ENCODE measurements at regions not wholly inside any gene's neighbourhood (a gene's known extent, or its start where the extent isn't known, plus 50 kb on each side); places are given as distances from the start of the nearest gene placed in this dataset.

DNA sequence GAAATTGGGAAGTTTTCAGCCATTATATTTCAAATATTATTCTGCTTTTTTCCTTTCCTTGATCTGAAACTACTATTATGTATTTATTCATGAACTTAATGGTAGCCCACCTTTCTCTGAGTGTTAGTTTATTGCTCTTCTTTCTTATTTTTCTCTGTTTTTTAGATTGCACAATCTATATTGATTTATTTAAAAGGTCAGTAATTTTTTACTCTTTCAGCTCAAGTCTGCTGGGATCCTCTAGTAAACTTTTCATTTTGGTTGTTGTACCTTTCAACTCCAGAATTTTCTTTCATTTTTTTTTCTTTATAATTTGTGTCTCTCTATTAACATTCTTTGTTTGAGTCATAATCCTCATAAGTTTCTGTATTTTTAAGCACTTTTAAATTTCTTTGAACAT, 529.4 kb upstream of the POT1 start:
- Histone ChIP-seq H3K9me3 (ENCODE audit: low read length) (peaks cover 9% of the 10 kb centered on the region; the same call in 1 of the 2 replicates), H3K79me2 (ENCODE audit: insufficient read depth, low read length) (no peaks in the 10 kb centered on the region), H3K27ac (ENCODE audit: low read depth, low read length, poor library complexity, severe bottlenecking) (no peak overlapping the region), H3K9ac (ENCODE audit: low read length) (no peak overlapping the region), H3K9me2 (ENCODE audit: low read depth, low read length) (no peaks in the 10 kb centered on the region), H4K20me1 (ENCODE audit: insufficient read depth, low read length) (no peaks in the 10 kb centered on the region), H3K4me3 (ENCODE audit: low read depth, low read length, poor library complexity, severe bottlenecking) (no peak overlapping the region), H3K27me3 (ENCODE audit: insufficient read depth, low read length) (no peaks in the 10 kb centered on the region), H3K4me2 (ENCODE audit: low read length) (no peak overlapping the region), H3K36me3 (ENCODE audit: insufficient read depth, low read length) (no peaks in the 10 kb centered on the region), H3F3A (ENCODE audit: insufficient read depth, low read length) (no peaks in the 10 kb centered on the region), H3K4me1 (ENCODE audit: insufficient read depth, low read length, severe bottlenecking) (no peaks in the 10 kb centered on the region), H2AFZ (ENCODE audit: low read length) (no peak overlapping the region)
- no peak for TF ChIP-seq EZH2 (IDR thresholded peaks at IDR 0.05; ENCODE audit: borderline replicate concordance, low read length)
- TF ChIP-seq, protein P1, sequence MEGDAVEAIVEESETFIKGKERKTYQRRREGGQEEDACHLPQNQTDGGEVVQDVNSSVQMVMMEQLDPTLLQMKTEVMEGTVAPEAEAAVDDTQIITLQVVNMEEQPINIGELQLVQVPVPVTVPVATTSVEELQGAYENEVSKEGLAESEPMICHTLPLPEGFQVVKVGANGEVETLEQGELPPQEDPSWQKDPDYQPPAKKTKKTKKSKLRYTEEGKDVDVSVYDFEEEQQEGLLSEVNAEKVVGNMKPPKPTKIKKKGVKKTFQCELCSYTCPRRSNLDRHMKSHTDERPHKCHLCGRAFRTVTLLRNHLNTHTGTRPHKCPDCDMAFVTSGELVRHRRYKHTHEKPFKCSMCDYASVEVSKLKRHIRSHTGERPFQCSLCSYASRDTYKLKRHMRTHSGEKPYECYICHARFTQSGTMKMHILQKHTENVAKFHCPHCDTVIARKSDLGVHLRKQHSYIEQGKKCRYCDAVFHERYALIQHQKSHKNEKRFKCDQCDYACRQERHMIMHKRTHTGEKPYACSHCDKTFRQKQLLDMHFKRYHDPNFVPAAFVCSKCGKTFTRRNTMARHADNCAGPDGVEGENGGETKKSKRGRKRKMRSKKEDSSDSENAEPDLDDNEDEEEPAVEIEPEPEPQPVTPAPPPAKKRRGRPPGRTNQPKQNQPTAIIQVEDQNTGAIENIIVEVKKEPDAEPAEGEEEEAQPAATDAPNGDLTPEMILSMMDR (IDR thresholded peaks at IDR 0.05; ENCODE audit: low read length) = no peak

GRCh38 chr7:125450749-125451148, 521.1 kb upstream of the POT1 start:
- TF ChIP-seq, protein P1 (IDR thresholded peaks at IDR 0.05; ENCODE audit: low read length) = no peak
- no peak for TF ChIP-seq EZH2 (IDR thresholded peaks at IDR 0.05; ENCODE audit: borderline replicate concordance, low read length)
- Histone ChIP-seq H3K9me2 (ENCODE audit: low read depth, low read length) (no peaks in the 10 kb centered on the region), H4K20me1 (ENCODE audit: insufficient read depth, low read length) (no peaks in the 10 kb centered on the region), H3K9me3 (ENCODE audit: low read length) (no peaks in the 10 kb centered on the region), H3K4me3 (ENCODE audit: low read depth, low read length, poor library complexity, severe bottlenecking) (no peak overlapping the region), H3F3A (ENCODE audit: insufficient read depth, low read length) (no peaks in the 10 kb centered on the region), H2AFZ (ENCODE audit: low read length) (no peak overlapping the region), H3K9ac (ENCODE audit: low read length) (no peak overlapping the region), H3K79me2 (ENCODE audit: insufficient read depth, low read length) (no peaks in the 10 kb centered on the region), H3K27me3 (ENCODE audit: insufficient read depth, low read length) (no peaks in the 10 kb centered on the region), H3K27ac (ENCODE audit: low read depth, low read length, poor library complexity, severe bottlenecking) (no peak overlapping the region), H3K4me1 (ENCODE audit: insufficient read depth, low read length, severe bottlenecking) (no peaks in the 10 kb centered on the region), H3K4me2 (ENCODE audit: low read length) (no peak overlapping the region), H3K36me3 (ENCODE audit: insufficient read depth, low read length) (no peaks in the 10 kb centered on the region)

DNA sequence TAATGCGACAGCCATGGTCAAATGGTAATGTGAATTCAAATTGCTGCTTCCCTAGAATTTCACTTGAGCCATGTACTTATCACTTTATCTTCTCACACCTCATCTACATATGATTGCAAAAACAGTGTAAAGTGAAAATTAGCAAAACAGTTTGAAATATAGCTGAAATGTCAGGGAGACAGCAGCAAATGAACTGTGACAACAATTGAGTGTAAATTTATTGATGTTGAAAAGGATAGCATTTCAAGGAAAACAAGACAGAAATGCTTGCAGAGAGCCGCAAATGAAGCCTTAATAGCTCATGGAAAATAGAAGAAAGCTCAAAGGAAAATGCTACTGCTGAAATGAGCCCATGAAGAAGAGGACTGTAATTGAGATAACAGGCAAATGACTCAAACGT, 516.2 kb upstream of the POT1 start:
- no peak overlapping the region for H3K4me2 ChIP-seq (ENCODE audit: low read length)
- no peaks in the 10 kb centered on the region for H3K36me3 ChIP-seq (ENCODE audit: insufficient read depth, low read length)
- H3F3A ChIP-seq (ENCODE audit: insufficient read depth, low read length) = no peaks in the 10 kb centered on the region
- H3K9ac ChIP-seq (ENCODE audit: low read length) = no peak overlapping the region
- no peaks in the 10 kb centered on the region for H4K20me1 ChIP-seq (ENCODE audit: insufficient read depth, low read length)
- H3K4me3 ChIP-seq (ENCODE audit: low read depth, low read length, poor library complexity, severe bottlenecking) = no peak overlapping the region
- no peaks in the 10 kb centered on the region for H3K9me3 ChIP-seq (ENCODE audit: low read length)
- no peak overlapping the region for H3K27ac ChIP-seq (ENCODE audit: low read depth, low read length, poor library complexity, severe bottlenecking)
- no peaks in the 10 kb centered on the region for H3K27me3 ChIP-seq (ENCODE audit: insufficient read depth, low read length)
- no peaks in the 10 kb centered on the region for H3K9me2 ChIP-seq (ENCODE audit: low read depth, low read length)
- no peaks in the 10 kb centered on the region for H3K4me1 ChIP-seq (ENCODE audit: insufficient read depth, low read length, severe bottlenecking)
- TF ChIP-seq, protein P1 (IDR thresholded peaks at IDR 0.05; ENCODE audit: low read length) = no peak
- TF ChIP-seq EZH2 (IDR thresholded peaks at IDR 0.05; ENCODE audit: borderline replicate concordance, low read length) = no peak
- H3K79me2 ChIP-seq (ENCODE audit: insufficient read depth, low read length) = no peaks in the 10 kb centered on the region
- no peak overlapping the region for H2AFZ ChIP-seq (ENCODE audit: low read length)

All from OCI-LY1 (cell line).